ENCODE measurements at regions not wholly inside any gene's neighbourhood (a gene's known extent, or its start where the extent isn't known, plus 50 kb on each side); places are given as distances from the start of the nearest gene placed in this dataset.

DNA sequence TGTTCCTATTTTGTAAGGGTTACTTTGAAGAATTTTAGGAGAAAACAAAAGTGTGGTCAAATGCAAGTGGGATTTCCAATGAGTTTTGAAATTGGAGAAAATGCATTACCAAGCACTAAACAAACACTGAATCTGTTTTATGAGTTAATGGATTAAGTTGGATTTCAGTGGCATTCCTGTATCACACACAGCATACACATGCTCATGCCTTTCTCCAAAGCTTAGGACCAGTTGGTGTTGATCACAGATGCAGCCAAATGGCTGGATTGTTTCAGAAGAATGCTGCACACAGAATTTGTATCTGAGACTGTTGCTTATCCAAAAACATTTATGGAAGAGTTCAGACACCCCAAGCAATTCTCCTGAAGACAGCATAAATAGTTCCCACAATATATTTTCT, 611.1 kb downstream of the ACTL7B start:
- no peak for TF ChIP-seq POLR2AphosphoS5 (IDR thresholded peaks at IDR 0.05)
- TF ChIP-seq, protein P1, sequence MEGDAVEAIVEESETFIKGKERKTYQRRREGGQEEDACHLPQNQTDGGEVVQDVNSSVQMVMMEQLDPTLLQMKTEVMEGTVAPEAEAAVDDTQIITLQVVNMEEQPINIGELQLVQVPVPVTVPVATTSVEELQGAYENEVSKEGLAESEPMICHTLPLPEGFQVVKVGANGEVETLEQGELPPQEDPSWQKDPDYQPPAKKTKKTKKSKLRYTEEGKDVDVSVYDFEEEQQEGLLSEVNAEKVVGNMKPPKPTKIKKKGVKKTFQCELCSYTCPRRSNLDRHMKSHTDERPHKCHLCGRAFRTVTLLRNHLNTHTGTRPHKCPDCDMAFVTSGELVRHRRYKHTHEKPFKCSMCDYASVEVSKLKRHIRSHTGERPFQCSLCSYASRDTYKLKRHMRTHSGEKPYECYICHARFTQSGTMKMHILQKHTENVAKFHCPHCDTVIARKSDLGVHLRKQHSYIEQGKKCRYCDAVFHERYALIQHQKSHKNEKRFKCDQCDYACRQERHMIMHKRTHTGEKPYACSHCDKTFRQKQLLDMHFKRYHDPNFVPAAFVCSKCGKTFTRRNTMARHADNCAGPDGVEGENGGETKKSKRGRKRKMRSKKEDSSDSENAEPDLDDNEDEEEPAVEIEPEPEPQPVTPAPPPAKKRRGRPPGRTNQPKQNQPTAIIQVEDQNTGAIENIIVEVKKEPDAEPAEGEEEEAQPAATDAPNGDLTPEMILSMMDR (IDR thresholded peaks at IDR 0.05), result no peak
